Fibroblast of skin of abdomen (primary cell): ENCODE measurements at regions not wholly inside any gene's neighbourhood (a gene's known extent, or its start where the extent isn't known, plus 50 kb on each side); places are given as distances from the start of the nearest gene placed in this dataset.

Source experiments
- DNase-seq: peaks from one replicate; pipeline ENCODE4 v3.0.0-alpha.2; 2013

- no peak for DNase-seq
Measured at GRCh38 chr12:111221062-111222026, 147.6 kb downstream of the PHETA1 start.

- DNase-seq = no peak
Measured at GRCh38 chr12:111220363-111220762, 148.5 kb downstream of the PHETA1 start.

GRCh38 chr12:111219440-111219839 is 149.5 kb downstream of the PHETA1 start:
- DNase-seq = no peak

GRCh38 chr12:111218499-111218898 is 150.4 kb downstream of the PHETA1 start:
- no peak for DNase-seq

- no peak for DNase-seq
Measured at GRCh38 chr12:111216387-111217159, 152.3 kb downstream of the PHETA1 start.

- DNase-seq = no peak
Measured at GRCh38 chr12:111215881-111216280, 153.0 kb downstream of the PHETA1 start.

GRCh38 chr12:111214401-111214800 is 154.5 kb downstream of the PHETA1 start:
- DNase-seq = no peak

GRCh38 chr12:111213561-111213960 is 155.3 kb downstream of the PHETA1 start:
- no peak for DNase-seq

GRCh38 chr12:111212814-111213456 is 156.0 kb downstream of the PHETA1 start:
- no peak for DNase-seq

- DNase-seq = no peak
Measured at GRCh38 chr12:111211910-111212757, 156.8 kb downstream of the PHETA1 start.

GRCh38 chr12:111209811-111210210 is 159.1 kb downstream of the PHETA1 start:
- no peak for DNase-seq

GRCh38 chr12:111207761-111208160 is 161.1 kb downstream of the PHETA1 start:
- DNase-seq = no peak

- no peak for DNase-seq
Measured at GRCh38 chr12:111204788-111205241, 164.1 kb downstream of the PHETA1 start.

GRCh38 chr12:111203969-111204368 is 164.9 kb downstream of the PHETA1 start:
- no peak for DNase-seq

GRCh38 chr12:111203446-111203845 is 165.4 kb downstream of the PHETA1 start:
- DNase-seq = no peak

GRCh38 chr12:111202237-111202915 is 166.5 kb downstream of the PHETA1 start:
- no peak for DNase-seq

GRCh38 chr12:111201495-111202236 is 167.2 kb downstream of the PHETA1 start:
- DNase-seq = no peak

- DNase-seq = no peak
Measured at GRCh38 chr12:111201036-111201435, 167.9 kb downstream of the PHETA1 start.

- DNase-seq = no peak
Measured at GRCh38 chr12:111197376-111197944, 171.4 kb downstream of the PHETA1 start.

- DNase-seq = no peak
Measured at GRCh38 chr12:111196532-111196931, 172.4 kb downstream of the PHETA1 start.
